GM13976 (cell line): ENCODE measurements at regions not wholly inside any gene's neighbourhood (a gene's known extent, or its start where the extent isn't known, plus 50 kb on each side); places are given as distances from the start of the nearest gene placed in this dataset.

Experiments used
- DNase-seq: peaks from one replicate; pipeline ENCODE4 v3.0.0; 2012; ENCODE audit warnings: low spot score
- CTCF ChIP-seq: IDR thresholded peaks from 2 replicates; pipeline ENCODE4 v1.5.1; 2012; ENCODE audit warnings: borderline replicate concordance, mild to moderate bottlenecking; ENCODE audit not compliant: insufficient read depth; ENCODE audit errors: extremely low read depth, missing control alignments, control extremely low read depth
- in situ Hi-C: fragments of 300-500 bp; cut with MboI; formaldehyde crosslinking; loops from one replicate; pipeline ENCODE4 v1.12.0; 2022; ENCODE audit warnings: low sequenced_read_pairs, mixed read lengths, inconsistent platforms; ENCODE audit not compliant: unreplicated experiment

- no peak for DNase-seq
- in situ Hi-C loops, result no loop called here
- no peak for TF ChIP-seq CTCF
These were observed 266.3 kb downstream of the FOXL1 start for GRCh38 chr16:86844695-86845094.

- TF ChIP-seq CTCF, result no peak
- no peak for DNase-seq
- in situ Hi-C loops, result no loop called here
These were observed 267.8 kb downstream of the FOXL1 start for GRCh38 chr16:86846136-86846535.

- no peak for TF ChIP-seq CTCF
- in situ Hi-C loops, result no loop called here
These were observed 270.5 kb downstream of the FOXL1 start for GRCh38 chr16:86848821-86849220.

GRCh38 chr16:86850670-86851069, 272.3 kb downstream of the FOXL1 start:
- DNase-seq, result no peak
- in situ Hi-C loops, result no loop called here
- TF ChIP-seq CTCF, result no peak

More at GRCh38 chr16:86848821-86849220, 270.5 kb downstream of the FOXL1 start:
- DNase-seq, result no peak

- in situ Hi-C loops, result no loop called here
- DNase-seq, result no peak
- TF ChIP-seq CTCF, result no peak
These were observed 273.8 kb downstream of the FOXL1 start for GRCh38 chr16:86852135-86852534.

- in situ Hi-C loops, result no loop called here
These were observed 275.8 kb downstream of the FOXL1 start for GRCh38 chr16:86854058-86854621.

More at GRCh38 chr16:86854058-86854621, 275.8 kb downstream of the FOXL1 start:
- TF ChIP-seq CTCF, result no peak
- DNase-seq, result no peak
